GM12875 (cell line): ENCODE measurements at regions not wholly inside any gene's neighbourhood (a gene's known extent, or its start where the extent isn't known, plus 50 kb on each side); places are given as distances from the start of the nearest gene placed in this dataset.

Experiments used
- H3K4me3 ChIP-seq: one replicate; pipeline ENCODE4 v1.5.1; 2011; ENCODE audit warnings: low read depth, low read length, control low read depth
- CTCF ChIP-seq: IDR thresholded peaks from 2 replicates; pipeline ENCODE4 v1.5.1; 2011; ENCODE audit warnings: low read depth, mild to moderate bottlenecking, control low read depth, inconsistent platforms, low read length, moderate library complexity, borderline replicate concordance; ENCODE audit not compliant: insufficient read depth

DNA sequence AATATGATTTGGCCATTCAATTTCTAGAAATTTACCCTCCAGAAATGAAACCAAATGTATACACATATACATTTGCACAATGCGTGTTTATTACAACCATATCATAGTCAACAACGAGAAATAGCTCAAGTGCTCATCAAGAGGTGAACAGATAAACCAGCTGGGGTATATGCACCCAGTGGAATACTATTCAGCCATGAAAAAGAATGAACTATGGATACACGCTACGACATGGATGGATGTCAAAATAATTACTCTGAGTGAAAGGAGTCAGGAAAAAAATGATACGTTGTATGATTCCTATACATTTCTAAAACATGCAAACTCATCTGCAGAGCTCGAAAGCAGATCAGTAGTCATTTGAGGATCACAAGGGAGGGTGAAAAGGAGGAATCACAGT is 441.5 kb upstream of the ADAMTS16 start:
- no peak overlapping the region for H3K4me3 ChIP-seq
- TF ChIP-seq CTCF: no peak

- no peak overlapping the region for H3K4me3 ChIP-seq
- TF ChIP-seq CTCF: no peak
Measured at GRCh38 chr5:4699592-4699991, 440.5 kb upstream of the ADAMTS16 start.

- TF ChIP-seq CTCF: no peak
- H3K4me3 ChIP-seq: no peak overlapping the region
Measured at GRCh38 chr5:4700069-4700468, 440.1 kb upstream of the ADAMTS16 start.

DNA sequence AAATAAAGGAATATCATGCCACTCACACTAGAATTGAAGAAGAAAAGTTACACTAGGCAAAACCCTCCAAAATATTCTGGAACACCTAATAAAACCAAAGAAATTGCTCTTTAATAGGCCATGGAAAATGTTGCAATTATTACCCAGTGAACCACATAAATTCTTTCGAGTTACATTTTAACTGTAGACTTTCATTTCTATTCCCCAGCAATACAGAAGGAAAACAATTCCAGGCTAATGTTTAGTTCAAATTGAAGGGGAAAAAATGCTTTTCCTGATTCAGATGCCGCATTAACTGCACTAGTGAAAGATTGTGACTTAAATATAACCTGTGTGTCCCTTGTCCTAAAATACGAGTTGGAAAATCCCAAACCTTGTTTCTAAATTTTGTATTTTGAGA is 439.3 kb upstream of the ADAMTS16 start:
- no peak for TF ChIP-seq CTCF
- no peak overlapping the region for H3K4me3 ChIP-seq

- H3K4me3 ChIP-seq: no peak overlapping the region
- no peak for TF ChIP-seq CTCF
Measured at GRCh38 chr5:4703931-4704458, 436.1 kb upstream of the ADAMTS16 start.

DNA sequence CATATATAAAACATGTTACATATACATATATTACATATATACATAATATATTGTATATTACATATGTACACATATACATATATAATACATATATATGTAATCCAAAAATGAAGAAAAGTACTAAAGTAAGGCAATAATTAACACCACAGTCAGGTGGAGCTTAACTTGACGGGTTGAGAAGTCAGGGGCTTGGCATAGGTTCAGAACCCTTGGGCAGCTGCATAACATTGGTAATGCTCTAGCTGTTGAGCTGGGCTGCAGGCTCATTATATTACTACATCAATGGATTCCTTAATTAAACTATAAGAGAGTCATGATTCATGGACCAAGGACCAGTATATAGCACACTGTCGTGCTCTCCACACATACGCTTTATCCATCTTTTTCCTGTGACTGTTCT is 435.2 kb upstream of the ADAMTS16 start:
- no peak for TF ChIP-seq CTCF
- H3K4me3 ChIP-seq: no peak overlapping the region

DNA sequence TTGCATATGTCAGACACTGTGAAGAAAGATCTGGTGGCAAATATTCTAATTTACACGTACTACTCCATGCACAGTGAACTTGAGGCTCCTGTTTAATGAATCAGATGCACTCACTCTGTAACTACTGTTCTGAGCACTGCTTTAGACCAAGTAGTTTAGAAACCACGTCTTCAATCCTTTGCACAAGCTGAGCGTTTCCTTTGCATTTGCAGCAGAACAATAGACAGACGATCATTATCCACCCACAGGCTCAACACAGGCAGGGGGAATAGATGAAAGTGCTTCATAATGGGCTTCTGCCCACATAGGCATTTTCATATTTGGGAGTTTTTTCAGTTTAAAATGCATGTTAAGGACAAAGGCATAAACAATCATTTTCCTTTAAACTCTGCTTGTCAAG is 423.3 kb upstream of the ADAMTS16 start:
- no peak overlapping the region for H3K4me3 ChIP-seq
- no peak for TF ChIP-seq CTCF
